Body of pancreas (tissue), 4 donors: ENCODE measurements at regions not wholly inside any gene's neighbourhood (a gene's known extent, or its start where the extent isn't known, plus 50 kb on each side); places are given as distances from the start of the nearest gene placed in this dataset.
"Not testable (repeated sequence)": the region's sequence is repeated elsewhere in the genome, so short reads cannot be mapped to it uniquely, and the experiment has no call there.

ENCODE experiments used
- ATAC-seq: fragments of 150-250 bp; one replicate; pipeline ENCODE4 v1.9.1; 2016
- DNase-seq, 4 donors: peaks; one replicate each; pipeline ENCODE4 v3.0.0-alpha.2; 2019
- H3K27ac ChIP-seq, 4 donors: fragments of 200-600 bp; sonication (generic); 1 replicate in 3 of 4; 2 replicates in 1 of 4; pipeline versions ENCODE4 v1.5.1 to v1.6.1; 2016 to 2019; ENCODE audit warnings: mild to moderate bottlenecking in 1 of 4, mixed read lengths in 1 of 4, moderate library complexity in 1 of 4
- H3K27me3 ChIP-seq, 2 donors: fragments of 200-600 bp; sonication (generic); one replicate each; pipeline ENCODE4 v1.6.0; 2016; ENCODE audit warnings: mild to moderate bottlenecking in 1 of 2
- H3K36me3 ChIP-seq, 2 donors: fragments of 200-600 bp; sonication (generic); replicated peaks in 1 of 2; 2 replicates each; pipeline ENCODE4 v1.5.1; 2016; ENCODE audit warnings: low read depth in 2 of 2; ENCODE audit not compliant: insufficient read depth in 1 of 2
- H3K4me1 ChIP-seq: fragments of 200-600 bp; sonication (generic); one replicate; pipeline ENCODE4 v1.6.0; 2016
- H3K4me3 ChIP-seq, 2 donors: fragments of 200-600 bp; sonication (generic); 1 replicate in 1 of 2; 2 replicates in 1 of 2; pipeline ENCODE4 v1.5.1; 2016 to 2019
- H3K9me3 ChIP-seq, 3 donors: fragments of 200-600 bp; sonication (generic); 1 replicate in 2 of 3; 2 replicates in 1 of 3; pipeline ENCODE4 v1.5.1; 2016
- CTCF ChIP-seq, 7 experiments: fragments of 450-650 bp in 4 of 7; fragments of 200-600 bp in 3 of 7; sonication (generic) in 3 of 7; IDR thresholded peaks; one replicate each; pipeline ENCODE4 v1.5.1; 2016 to 2019; ENCODE audit warnings: antibody characterized with exemption in 7 of 7
- POLR2A ChIP-seq, 3 donors: fragments of 450-650 bp; IDR thresholded peaks; one replicate each; pipeline ENCODE4 v1.6.1; 2016; ENCODE audit warnings: antibody characterized with exemption in 3 of 3, mild to moderate bottlenecking in 2 of 3
- WGBS, 2 donors: methylation state at CpG; one replicate each; pipeline ENCODE4 v1.1.5; 2017; 5-methylcytosine and 5-hydroxymethylcytosine counted together
- intact Hi-C: fragments of 100-400 bp; cut with DNase I; formaldehyde crosslinking; loops from one replicate; pipeline ENCODE4 v1.15.1; 2023

GRCh38 chr11:123318623-123319022 lies 111.4 kb upstream of the GRAMD1B start:
- no peak for ATAC-seq
- H3K9me3 ChIP-seq = no peaks in the 10 kb centered on the region

GRCh38 chr11:123318132-123318531 lies 111.9 kb upstream of the GRAMD1B start:
- H3K27me3 ChIP-seq, H3K36me3 ChIP-seq, H3K4me1 ChIP-seq, H3K27ac ChIP-seq, DNase-seq, intact Hi-C loops, H3K9me3 ChIP-seq, ATAC-seq, H3K4me3 ChIP-seq: not testable (repeated sequence)

More at GRCh38 chr11:123318623-123319022, 111.4 kb upstream of the GRAMD1B start:
- DNase-seq = no peak
- WGBS, 2 donors = 57 to 61% methylated on average over 2 of the region's 2 CpGs
- H3K27ac ChIP-seq = no peak overlapping the region
- intact Hi-C loops = no loop called here
- H3K36me3 ChIP-seq = no peaks in the 10 kb centered on the region
- no peak overlapping the region for H3K4me3 ChIP-seq
- H3K4me1 ChIP-seq = no peaks in the 10 kb centered on the region
- H3K27me3 ChIP-seq = no peaks in the 10 kb centered on the region
- TF ChIP-seq POLR2A (IDR thresholded peaks at IDR 0.05) (no peak), CTCF (IDR thresholded peaks at IDR 0.05) (no peak)

DNA sequence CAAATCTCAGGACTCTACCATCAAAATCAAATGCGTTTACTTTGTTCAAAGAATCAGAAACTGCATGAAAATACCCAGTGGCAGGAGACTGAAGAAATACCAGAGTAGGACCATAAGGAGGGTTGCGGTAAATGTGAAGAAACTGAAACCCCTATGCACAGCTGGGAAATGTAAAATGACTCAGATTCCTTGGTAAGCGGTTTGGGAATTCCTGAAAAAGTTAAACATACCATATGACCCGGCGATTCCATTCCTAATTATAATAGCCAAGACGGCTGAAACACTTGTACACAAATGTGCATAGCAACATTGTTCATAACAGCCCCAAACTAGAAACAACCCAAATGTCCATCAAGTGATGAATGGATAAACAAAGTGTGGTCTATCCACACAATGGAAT lies 114.1 kb upstream of the GRAMD1B start:
- no peak for ATAC-seq
- H3K36me3 ChIP-seq = no peaks in the 10 kb centered on the region
- no peak for TF ChIP-seq POLR2A (IDR thresholded peaks at IDR 0.05)
- no peak for TF ChIP-seq CTCF (IDR thresholded peaks at IDR 0.05)
- H3K27me3 ChIP-seq = no peaks in the 10 kb centered on the region
- no peak for DNase-seq
- intact Hi-C loops = no loop called here
- H3K4me3 ChIP-seq = no peak overlapping the region
- no peaks in the 10 kb centered on the region for H3K4me1 ChIP-seq
- WGBS, 2 donors = 80 to 82% methylated on average over 6 of the region's 6 CpGs
- no peak overlapping the region for H3K27ac ChIP-seq
- no peaks in the 10 kb centered on the region for H3K9me3 ChIP-seq

DNA sequence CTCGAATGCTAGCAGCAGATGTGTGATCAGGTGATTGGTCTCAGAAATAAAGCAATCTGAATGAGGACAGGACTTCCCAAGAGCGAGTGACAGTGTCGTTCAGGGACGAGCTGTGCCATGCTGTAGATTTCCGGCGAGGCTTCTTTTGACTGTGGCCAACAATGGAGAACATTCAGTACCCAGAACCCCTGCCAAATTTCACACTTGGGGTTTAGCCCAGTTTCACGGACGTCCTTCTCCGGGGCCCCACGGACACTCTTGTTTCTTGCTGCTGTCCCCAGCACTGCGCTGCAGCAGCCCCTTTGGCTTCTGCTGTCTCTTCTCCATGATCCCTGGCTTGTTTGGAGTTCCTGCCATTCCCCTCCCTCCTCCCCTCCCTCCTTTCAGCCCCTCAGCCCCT lies 115.1 kb upstream of the GRAMD1B start:
- DNase-seq (no peak), ATAC-seq (no peak)
- H3K27me3 ChIP-seq = no peaks in the 10 kb centered on the region
- TF ChIP-seq CTCF (IDR thresholded peaks at IDR 0.05) = no peak
- TF ChIP-seq POLR2A (IDR thresholded peaks at IDR 0.05) = no peak
- no peaks in the 10 kb centered on the region for H3K9me3 ChIP-seq
- intact Hi-C loops = no loop called here
- H3K27ac ChIP-seq = no peak overlapping the region
- no peaks in the 10 kb centered on the region for H3K4me1 ChIP-seq
- no peak overlapping the region for H3K4me3 ChIP-seq
- WGBS, 2 donors = 57 to 65% methylated on average over 11 of the region's 11 CpGs
- no peaks in the 10 kb centered on the region for H3K36me3 ChIP-seq

DNA sequence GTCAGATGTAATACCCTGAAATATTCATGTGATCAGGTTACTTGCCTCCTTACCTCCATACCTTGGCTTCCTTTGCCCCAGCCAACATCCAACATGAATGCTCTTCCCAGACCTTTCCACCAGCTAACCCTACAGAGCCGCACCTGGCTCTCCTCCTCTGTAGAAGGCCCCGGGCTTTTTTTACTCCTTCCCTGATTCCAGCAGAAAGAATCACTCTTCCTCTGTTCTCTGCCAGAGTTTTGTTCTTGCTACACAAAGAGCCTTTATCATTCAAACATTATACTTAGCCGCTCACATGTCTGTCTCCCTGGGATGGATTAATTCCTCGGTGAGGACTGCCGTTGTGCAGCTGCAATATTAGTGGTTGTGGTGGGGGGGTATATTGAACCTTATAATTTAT lies 116.8 kb upstream of the GRAMD1B start:
- Histone ChIP-seq H3K36me3 (no peaks in the 10 kb centered on the region), H3K4me1 (no peaks in the 10 kb centered on the region), H3K27me3 (no peaks in the 10 kb centered on the region), H3K9me3 (no peaks in the 10 kb centered on the region), H3K4me3 (no peak overlapping the region), H3K27ac (no peak overlapping the region)
- TF ChIP-seq POLR2A (IDR thresholded peaks at IDR 0.05) (no peak), CTCF (IDR thresholded peaks at IDR 0.05) (no peak)
- intact Hi-C loops = no loop called here
- WGBS, 2 donors = 77 to 85% methylated on average over 5 of the region's 5 CpGs
- ATAC-seq (no peak), DNase-seq (no peak)
